ENCODE measurements at regions not wholly inside any gene's neighbourhood (a gene's known extent, or its start where the extent isn't known, plus 50 kb on each side); places are given as distances from the start of the nearest gene placed in this dataset.

DNA sequence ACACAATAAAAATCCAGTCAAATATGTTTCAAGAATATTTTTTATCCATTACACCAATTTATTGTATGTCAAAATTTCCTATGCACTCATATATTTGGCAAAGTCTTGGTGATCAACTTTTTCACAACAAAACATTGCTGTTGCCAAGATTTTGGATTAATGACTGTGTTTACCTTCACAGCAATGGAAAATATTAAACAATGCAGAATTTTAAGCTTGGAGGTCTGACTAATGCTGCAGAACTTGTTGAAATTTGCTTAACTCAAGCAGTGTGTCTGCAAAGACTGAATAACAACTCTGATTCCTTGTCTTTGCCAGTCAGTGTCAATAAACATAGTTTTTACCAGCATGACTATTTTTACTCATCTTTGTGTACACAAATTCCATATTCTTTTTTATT is 336.4 kb downstream of the CCER1 start:
- no peaks in the 10 kb centered on the region for H3K36me3 ChIP-seq
- ATAC-seq (ENCODE audit: insufficient number of reproducible peaks, low FRiP score, low read depth) (no peak), DNase-seq (ENCODE audit: low spot score) (no peak)
- no peaks in the 10 kb centered on the region for H3K9me3 ChIP-seq
- TF ChIP-seq, protein P1, sequence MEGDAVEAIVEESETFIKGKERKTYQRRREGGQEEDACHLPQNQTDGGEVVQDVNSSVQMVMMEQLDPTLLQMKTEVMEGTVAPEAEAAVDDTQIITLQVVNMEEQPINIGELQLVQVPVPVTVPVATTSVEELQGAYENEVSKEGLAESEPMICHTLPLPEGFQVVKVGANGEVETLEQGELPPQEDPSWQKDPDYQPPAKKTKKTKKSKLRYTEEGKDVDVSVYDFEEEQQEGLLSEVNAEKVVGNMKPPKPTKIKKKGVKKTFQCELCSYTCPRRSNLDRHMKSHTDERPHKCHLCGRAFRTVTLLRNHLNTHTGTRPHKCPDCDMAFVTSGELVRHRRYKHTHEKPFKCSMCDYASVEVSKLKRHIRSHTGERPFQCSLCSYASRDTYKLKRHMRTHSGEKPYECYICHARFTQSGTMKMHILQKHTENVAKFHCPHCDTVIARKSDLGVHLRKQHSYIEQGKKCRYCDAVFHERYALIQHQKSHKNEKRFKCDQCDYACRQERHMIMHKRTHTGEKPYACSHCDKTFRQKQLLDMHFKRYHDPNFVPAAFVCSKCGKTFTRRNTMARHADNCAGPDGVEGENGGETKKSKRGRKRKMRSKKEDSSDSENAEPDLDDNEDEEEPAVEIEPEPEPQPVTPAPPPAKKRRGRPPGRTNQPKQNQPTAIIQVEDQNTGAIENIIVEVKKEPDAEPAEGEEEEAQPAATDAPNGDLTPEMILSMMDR (IDR thresholded peaks at IDR 0.05) = no peak
- H3K4me1 ChIP-seq (ENCODE audit: control insufficient read depth in 1 of 2, low read depth in 2 of 2) = no peaks in the 10 kb centered on the region
- H3K4me3 ChIP-seq = no peak overlapping the region
- H3K27me3 ChIP-seq (replicated peaks; ENCODE audit: insufficient read depth) = no peaks in the 10 kb centered on the region
- H3K27ac ChIP-seq = no peak overlapping the region

DNA sequence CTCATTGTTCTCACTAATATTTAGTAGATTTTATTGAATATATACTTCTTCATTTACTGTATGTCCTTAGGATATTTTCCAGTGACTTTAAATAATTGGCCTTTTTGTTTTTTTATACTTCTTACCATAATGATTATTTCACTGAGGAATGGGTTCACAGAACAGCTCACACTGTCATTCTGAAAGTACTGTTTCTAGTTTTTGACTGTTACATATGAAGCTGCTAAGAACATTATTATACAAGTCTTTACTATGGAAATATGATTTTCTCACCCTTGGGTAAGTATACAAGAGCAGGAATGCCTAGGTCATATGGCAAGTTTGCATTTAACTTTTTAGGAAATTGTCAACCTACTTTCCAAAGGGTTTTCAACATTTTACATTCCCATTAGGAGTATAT is 343.1 kb downstream of the CCER1 start:
- Histone ChIP-seq H3K9me3 (no peaks in the 10 kb centered on the region), H3K27ac (no peak overlapping the region), H3K4me3 (no peak overlapping the region), H3K27me3 (replicated peaks; ENCODE audit: insufficient read depth) (no peaks in the 10 kb centered on the region), H3K36me3 (no peaks in the 10 kb centered on the region), H3K4me1 (ENCODE audit: control insufficient read depth in 1 of 2, low read depth in 2 of 2) (no peaks in the 10 kb centered on the region)
- ATAC-seq (ENCODE audit: insufficient number of reproducible peaks, low FRiP score, low read depth) (no peak), DNase-seq (ENCODE audit: low spot score) (no peak)
- TF ChIP-seq, protein P1 (IDR thresholded peaks at IDR 0.05) = no peak

DNA sequence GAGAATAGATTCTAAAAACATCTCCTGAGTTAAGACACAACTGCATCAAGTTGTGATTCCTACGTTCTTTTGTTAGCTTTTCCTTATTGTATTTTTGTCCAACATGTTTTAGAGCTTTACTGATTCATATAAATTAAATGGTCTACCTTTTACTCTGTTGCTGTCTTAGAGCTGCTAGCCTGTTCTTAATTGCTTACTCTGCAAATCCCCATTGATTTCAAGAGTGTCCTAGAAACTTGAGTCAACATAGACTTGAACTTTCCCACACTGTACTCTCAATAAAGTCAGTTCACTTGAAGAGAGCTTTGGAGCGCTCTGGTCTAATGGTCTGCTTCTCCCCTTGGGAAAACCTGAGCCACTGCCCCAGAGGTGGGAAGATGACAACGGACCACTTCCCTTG is 343.9 kb downstream of the CCER1 start:
- H3K4me1 ChIP-seq (ENCODE audit: control insufficient read depth in 1 of 2, low read depth in 2 of 2) = no peaks in the 10 kb centered on the region

DNA sequence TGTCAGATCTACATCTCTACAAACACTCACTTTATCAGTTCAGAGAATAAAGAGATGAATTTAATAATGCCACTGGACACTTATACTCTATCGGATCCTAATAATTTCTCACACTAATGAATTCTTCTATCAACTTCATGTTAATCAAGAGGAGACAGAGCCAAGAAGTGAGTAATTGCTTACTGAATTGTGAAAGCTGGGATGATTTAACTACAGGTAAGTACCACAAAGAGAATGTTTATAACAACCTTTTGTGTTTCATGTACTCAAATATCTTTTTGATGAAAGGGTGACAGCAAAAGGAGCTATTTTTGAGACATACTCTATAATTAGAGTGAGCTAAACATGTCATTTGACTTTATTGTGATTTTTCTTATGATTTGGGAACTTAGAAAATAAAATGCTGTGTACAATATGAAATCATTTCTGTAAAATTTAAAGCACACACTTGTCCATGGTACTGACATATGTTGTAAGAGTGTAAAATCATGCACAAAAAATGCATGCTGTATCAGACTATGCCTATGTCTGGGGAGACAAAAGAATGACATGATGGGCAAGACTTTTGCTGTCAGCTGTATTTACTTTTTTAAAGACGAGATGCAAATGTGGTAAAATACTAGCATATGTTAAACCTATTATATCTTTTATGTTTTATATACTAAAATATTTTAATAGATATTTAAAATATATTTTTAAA is 361.2 kb downstream of the CCER1 start:
- ATAC-seq (ENCODE audit: insufficient number of reproducible peaks, low FRiP score, low read depth) (no peak), DNase-seq (ENCODE audit: low spot score) (no peak)
- Histone ChIP-seq H3K36me3 (no peaks in the 10 kb centered on the region), H3K4me3 (no peak overlapping the region), H3K4me1 (ENCODE audit: control insufficient read depth in 1 of 2, low read depth in 2 of 2) (no peaks in the 10 kb centered on the region), H3K9me3 (no peaks in the 10 kb centered on the region), H3K27me3 (replicated peaks; ENCODE audit: insufficient read depth) (no peaks in the 10 kb centered on the region), H3K27ac (no peak overlapping the region)
- TF ChIP-seq, protein P1 (IDR thresholded peaks at IDR 0.05) = no peak

More for the DNA sequence above, 343.9 kb downstream of the CCER1 start:
- no peaks in the 10 kb centered on the region for H3K9me3 ChIP-seq
- no peak for ATAC-seq (ENCODE audit: insufficient number of reproducible peaks, low FRiP score, low read depth)
- no peaks in the 10 kb centered on the region for H3K36me3 ChIP-seq
- no peaks in the 10 kb centered on the region for H3K27me3 ChIP-seq (replicated peaks; ENCODE audit: insufficient read depth)
- no peak overlapping the region for H3K27ac ChIP-seq
- H3K4me3 ChIP-seq = no peak overlapping the region
- no peak for DNase-seq (ENCODE audit: low spot score)
- TF ChIP-seq, protein P1 (IDR thresholded peaks at IDR 0.05) = no peak

DNA sequence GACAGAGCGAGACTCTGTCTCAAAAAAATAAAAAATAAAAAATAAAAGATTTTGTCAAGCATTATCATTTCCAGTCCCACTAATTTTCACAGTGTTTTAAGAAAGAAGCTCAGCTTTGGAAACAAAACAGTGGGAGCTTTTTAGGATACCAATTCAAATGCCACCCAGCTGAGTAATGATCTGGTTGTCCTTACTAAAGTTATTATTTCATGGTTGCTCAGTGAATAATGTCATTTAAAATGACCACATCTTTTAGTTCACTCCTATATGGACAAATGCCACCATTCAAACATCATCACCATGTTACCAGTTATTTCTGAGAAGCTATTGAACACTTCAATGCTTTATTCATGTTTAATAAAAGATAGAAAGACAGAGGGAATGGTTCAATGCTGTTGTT is 365.0 kb downstream of the CCER1 start:
- Histone ChIP-seq H3K36me3 (no peaks in the 10 kb centered on the region), H3K4me1 (ENCODE audit: control insufficient read depth in 1 of 2, low read depth in 2 of 2) (no peaks in the 10 kb centered on the region), H3K9me3 (no peaks in the 10 kb centered on the region), H3K4me3 (no peak overlapping the region), H3K27me3 (replicated peaks; ENCODE audit: insufficient read depth) (no peaks in the 10 kb centered on the region), H3K27ac (no peak overlapping the region)
- ATAC-seq (ENCODE audit: insufficient number of reproducible peaks, low FRiP score, low read depth) (no peak), DNase-seq (ENCODE audit: low spot score) (no peak)
- TF ChIP-seq, protein P1 (IDR thresholded peaks at IDR 0.05) = no peak
